HG03521 (cell line): ENCODE measurements at regions not wholly inside any gene's neighbourhood (a gene's known extent, or its start where the extent isn't known, plus 50 kb on each side); places are given as distances from the start of the nearest gene placed in this dataset.
"Not testable (repeated sequence)": the region's sequence is repeated elsewhere in the genome, so short reads cannot be mapped to it uniquely, and the experiment has no call there.

Source experiments
- ATAC-seq: cut with Tn5 transposase; IDR thresholded peaks from one replicate; pipeline ENCODE4 v1.9.1; 2021; ENCODE audit warnings: mild to moderate bottlenecking, moderate library complexity; ENCODE audit not compliant: unreplicated experiment

GRCh38 chr10:109307102-109307501 lies 616.2 kb downstream of the XPNPEP1 start:
- ATAC-seq = not testable (repeated sequence)

- no peak for ATAC-seq
Measured at GRCh38 chr10:109306698-109307097, 616.6 kb downstream of the XPNPEP1 start.

GRCh38 chr10:109287858-109288257 lies 635.5 kb downstream of the XPNPEP1 start:
- ATAC-seq = no peak

- ATAC-seq = no peak
Measured at GRCh38 chr10:109282510-109282909, 640.8 kb downstream of the XPNPEP1 start.

- no peak for ATAC-seq
Measured at GRCh38 chr10:109281347-109281746, 642.0 kb downstream of the XPNPEP1 start.

- no peak for ATAC-seq
Measured at GRCh38 chr10:109280837-109281236, 642.5 kb downstream of the XPNPEP1 start.

GRCh38 chr10:109277456-109277855 lies 645.9 kb downstream of the XPNPEP1 start:
- no peak for ATAC-seq

GRCh38 chr10:109275960-109276359 lies 647.4 kb downstream of the XPNPEP1 start:
- no peak for ATAC-seq

GRCh38 chr10:109274681-109275080 lies 648.6 kb downstream of the XPNPEP1 start:
- ATAC-seq = no peak

GRCh38 chr10:109270173-109270572 lies 653.1 kb downstream of the XPNPEP1 start:
- ATAC-seq = no peak

GRCh38 chr10:109264004-109264403 lies 659.3 kb downstream of the XPNPEP1 start:
- ATAC-seq = no peak

GRCh38 chr10:109261231-109261630 lies 662.1 kb downstream of the XPNPEP1 start:
- no peak for ATAC-seq

- no peak for ATAC-seq
Measured at GRCh38 chr10:109259293-109259692, 664.0 kb downstream of the XPNPEP1 start.

GRCh38 chr10:109253306-109253705 lies 670.0 kb downstream of the XPNPEP1 start:
- ATAC-seq = no peak

- ATAC-seq = no peak
Measured at GRCh38 chr10:109250152-109250551, 673.2 kb downstream of the XPNPEP1 start.

GRCh38 chr10:109247814-109248213 lies 675.5 kb downstream of the XPNPEP1 start:
- no peak for ATAC-seq

GRCh38 chr10:109245821-109246220 lies 677.5 kb downstream of the XPNPEP1 start:
- no peak for ATAC-seq

GRCh38 chr10:109239371-109239770 lies 683.9 kb downstream of the XPNPEP1 start:
- no peak for ATAC-seq

GRCh38 chr10:109237682-109238081 lies 685.6 kb downstream of the XPNPEP1 start:
- no peak for ATAC-seq

- no peak for ATAC-seq
Measured at GRCh38 chr10:109237050-109237449, 686.3 kb downstream of the XPNPEP1 start.

- not testable (repeated sequence) for ATAC-seq
Measured at GRCh38 chr10:109223533-109223932, 699.8 kb downstream of the XPNPEP1 start.

GRCh38 chr10:109219935-109220605 lies 703.2 kb downstream of the XPNPEP1 start:
- no peak for ATAC-seq

- ATAC-seq = no peak
Measured at GRCh38 chr10:109218207-109218606, 705.1 kb downstream of the XPNPEP1 start.
